ENCODE measurements at regions not wholly inside any gene's neighbourhood (a gene's known extent, or its start where the extent isn't known, plus 50 kb on each side); places are given as distances from the start of the nearest gene placed in this dataset.

DNA sequence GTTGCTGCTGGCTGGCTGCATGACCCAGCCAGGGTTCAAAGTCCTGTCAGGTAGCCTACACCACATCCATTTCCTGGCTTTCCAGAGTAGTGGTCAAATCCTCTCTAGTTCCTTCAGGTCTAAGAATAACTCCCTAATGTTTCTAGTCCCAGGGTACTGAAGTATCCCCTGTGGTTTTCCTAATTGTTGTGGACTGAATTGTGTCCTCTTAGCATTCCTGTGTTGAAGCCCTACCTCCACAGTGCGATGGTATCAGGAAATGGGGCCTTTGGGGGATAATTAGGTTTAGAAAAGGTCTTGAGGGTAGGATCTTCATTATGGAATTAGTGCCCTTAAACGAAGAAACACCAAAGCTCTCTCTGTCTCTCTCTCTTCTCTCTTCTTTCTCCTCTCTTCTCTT lies 191.8 kb upstream of the CCNG1 start:
- TF ChIP-seq ELF4 (IDR thresholded peaks at IDR 0.05) (no peak), L3MBTL2 (conservative IDR thresholded peaks at IDR 0.05) (no peak), FOXK2 (IDR thresholded peaks at IDR 0.05) (no peak), BHLHE40 (IDR thresholded peaks at IDR 0.05; ENCODE audit: borderline replicate concordance) (no peak), SP1 (IDR thresholded peaks at IDR 0.05) (no peak), FOXM1 (IDR thresholded peaks at IDR 0.05; ENCODE audit: borderline replicate concordance) (no peak), TARDBP (IDR thresholded peaks at IDR 0.05) (no peak), LEF1 (IDR thresholded peaks at IDR 0.05; ENCODE audit: borderline replicate concordance) (no peak)

All from HEK293T (cell line).